NCI-H1417 (cell line): ENCODE measurements at regions not wholly inside any gene's neighbourhood (a gene's known extent, or its start where the extent isn't known, plus 50 kb on each side); places are given as distances from the start of the nearest gene placed in this dataset.
"Not testable (repeated sequence)": the region's sequence is repeated elsewhere in the genome, so short reads cannot be mapped to it uniquely, and the experiment has no call there.

Experiments used
- DNase-seq, 3 experiments: peaks; one replicate each; lab custom pipeline; 2025; lab: John Stamatoyannopoulos, UW

DNA sequence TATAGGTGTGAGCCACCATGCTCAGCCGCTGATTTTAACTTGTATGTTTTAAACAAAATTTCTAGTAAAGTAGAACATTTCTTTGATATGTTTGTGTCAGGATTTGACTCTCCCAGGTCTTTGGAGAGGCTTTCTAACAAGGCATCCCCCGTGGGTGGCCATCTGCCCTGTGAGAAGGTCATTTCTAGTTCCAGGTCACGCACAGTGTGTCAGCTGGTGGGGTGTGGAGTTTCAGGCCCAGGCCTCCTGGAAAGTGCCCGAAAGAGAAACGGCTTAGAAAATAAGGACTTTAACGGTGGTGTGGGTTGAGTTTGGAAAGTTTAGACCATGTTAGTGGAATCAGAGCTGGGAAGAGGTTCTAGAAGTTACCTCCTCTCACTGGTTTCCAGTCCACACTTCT, 61.0 kb downstream of the SPDYE17 start:
- not testable (repeated sequence) for DNase-seq

DNA sequence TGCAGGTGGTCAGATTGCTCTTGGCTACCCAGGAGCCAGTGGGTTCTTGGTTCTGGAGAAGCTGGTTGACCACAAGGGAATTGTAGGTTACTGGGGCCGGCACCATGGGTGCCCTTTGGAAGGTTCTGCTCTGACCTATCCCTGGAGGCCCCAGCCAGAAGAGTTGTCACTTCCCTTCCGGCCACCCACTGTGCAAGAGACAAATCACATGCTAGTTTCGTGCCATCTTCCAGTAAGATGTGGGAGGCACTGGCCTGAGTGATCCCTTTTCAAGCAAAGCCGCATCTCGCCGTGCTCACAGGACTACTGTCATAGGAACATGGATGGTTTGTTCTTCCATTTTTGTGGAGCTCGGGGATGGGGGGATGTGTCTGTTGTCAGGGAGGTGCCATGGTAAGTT, 62.3 kb downstream of the SPDYE17 start:
- DNase-seq: not testable (repeated sequence)

GRCh38 chr7:76965731-76966548, 66.2 kb downstream of the SPDYE17 start:
- not testable (repeated sequence) for DNase-seq

- DNase-seq: not testable (repeated sequence)
Observed at GRCh38 chr7:76964050-76964449, 68.1 kb downstream of the SPDYE17 start.

DNA sequence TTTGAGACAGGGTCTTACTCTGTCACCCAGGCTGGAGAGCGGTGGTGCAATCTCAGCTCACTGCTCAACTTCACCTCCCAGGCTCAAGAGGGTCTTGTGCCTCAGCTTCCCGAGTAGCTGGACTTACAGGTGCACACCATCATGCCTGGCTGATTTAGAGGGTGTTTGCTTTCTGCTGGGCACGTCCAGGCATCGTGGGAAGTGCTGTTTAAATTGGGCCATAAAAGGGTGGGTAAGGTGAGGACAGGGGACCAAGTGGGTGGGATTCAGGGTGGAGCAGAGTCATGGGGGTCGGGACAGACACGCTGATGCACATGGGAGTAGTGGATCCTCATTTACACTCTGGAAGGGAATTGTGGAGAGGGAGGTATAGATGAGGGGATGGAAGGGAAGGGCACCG, 69.1 kb downstream of the SPDYE17 start:
- DNase-seq: not testable (repeated sequence)

DNA sequence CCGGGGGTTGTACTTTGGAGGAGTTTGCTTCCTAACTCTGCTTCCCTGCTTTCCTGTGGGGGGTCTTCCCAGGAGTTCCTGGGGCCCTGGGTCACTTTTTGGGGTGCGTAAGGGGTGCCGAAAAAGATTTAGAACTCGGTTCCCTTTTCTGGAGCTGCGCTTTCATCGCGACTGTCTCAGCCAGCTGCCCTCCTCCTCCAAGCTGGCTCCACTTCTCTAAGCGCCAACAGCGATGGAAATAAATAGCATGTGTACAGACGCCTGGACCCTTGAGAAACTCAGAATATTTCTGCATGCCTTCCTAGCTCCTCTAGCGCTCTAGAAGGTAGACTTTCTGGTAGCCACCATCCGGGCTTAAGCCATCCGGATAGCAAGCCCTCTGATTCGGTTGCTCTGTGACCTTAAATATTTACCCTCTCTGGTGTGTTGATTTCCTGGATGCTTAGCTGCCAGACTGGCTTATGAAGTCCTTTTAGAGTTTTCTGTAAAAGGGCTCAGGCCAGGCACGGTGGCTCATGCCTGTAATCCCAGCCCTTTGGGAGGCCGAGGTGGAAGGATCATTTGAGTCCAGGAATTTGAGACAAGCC, 71.7 kb downstream of the SPDYE17 start:
- DNase-seq: not testable (repeated sequence)

- DNase-seq: not testable (repeated sequence)
Observed at GRCh38 chr7:76959573-76960399, 72.4 kb downstream of the SPDYE17 start.

- not testable (repeated sequence) for DNase-seq
Observed at GRCh38 chr7:76956531-76956930, 75.6 kb downstream of the SPDYE17 start.

GRCh38 chr7:76955124-76955523, 77.0 kb downstream of the SPDYE17 start:
- not testable (repeated sequence) for DNase-seq

GRCh38 chr7:76944603-76945002, 87.6 kb downstream of the SPDYE17 start:
- not testable (repeated sequence) for DNase-seq

- not testable (repeated sequence) for DNase-seq
Observed at GRCh38 chr7:76941809-76942765, 90.1 kb downstream of the SPDYE17 start.

DNA sequence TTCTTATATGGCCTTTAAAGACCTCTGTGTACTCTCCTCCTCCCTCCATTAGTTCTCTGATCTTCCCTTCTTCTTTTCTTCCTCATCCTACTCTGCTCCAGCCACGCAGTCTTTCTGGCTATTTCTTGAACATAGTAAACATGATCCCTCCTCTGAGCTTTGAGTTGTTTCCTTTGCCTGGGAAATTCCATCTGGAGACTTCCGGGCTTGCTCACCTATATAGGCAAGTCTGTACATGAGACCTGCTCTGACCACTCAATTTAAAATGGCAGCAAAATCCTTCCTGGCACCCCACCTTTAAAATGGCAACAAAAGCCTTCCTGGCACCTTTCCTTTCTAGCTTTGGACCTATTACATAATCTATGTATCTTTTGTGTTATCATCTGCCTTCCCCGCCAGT, 94.4 kb downstream of the SPDYE17 start:
- not testable (repeated sequence) for DNase-seq

- DNase-seq: not testable (repeated sequence)
Observed at GRCh38 chr7:76937330-76937729, 94.8 kb downstream of the SPDYE17 start.

- DNase-seq: peak in 2 of 3 experiments; percentile 36 to 67
Observed at GRCh38 chr7:76936346-76936745, 95.8 kb downstream of the SPDYE17 start.

DNA sequence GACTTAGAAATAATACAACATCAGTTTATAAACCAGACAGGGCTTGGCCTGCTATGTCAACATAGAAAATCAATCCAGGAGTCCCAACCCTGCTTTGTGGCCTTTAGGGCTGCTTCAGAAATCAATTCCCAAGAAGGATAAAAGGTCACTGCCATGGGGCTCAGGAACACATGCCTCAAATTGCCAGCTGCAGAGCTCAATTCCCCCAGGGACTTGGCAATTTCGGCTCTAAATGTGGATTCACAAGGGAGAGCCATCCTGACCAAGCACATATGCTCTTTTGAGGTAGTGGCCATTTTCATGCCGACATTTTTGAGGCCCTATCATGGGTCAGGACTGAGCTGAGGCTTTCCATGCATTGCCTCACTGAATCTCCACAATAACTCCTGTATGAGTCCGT, 97.5 kb downstream of the SPDYE17 start:
- DNase-seq: not testable (repeated sequence)

DNA sequence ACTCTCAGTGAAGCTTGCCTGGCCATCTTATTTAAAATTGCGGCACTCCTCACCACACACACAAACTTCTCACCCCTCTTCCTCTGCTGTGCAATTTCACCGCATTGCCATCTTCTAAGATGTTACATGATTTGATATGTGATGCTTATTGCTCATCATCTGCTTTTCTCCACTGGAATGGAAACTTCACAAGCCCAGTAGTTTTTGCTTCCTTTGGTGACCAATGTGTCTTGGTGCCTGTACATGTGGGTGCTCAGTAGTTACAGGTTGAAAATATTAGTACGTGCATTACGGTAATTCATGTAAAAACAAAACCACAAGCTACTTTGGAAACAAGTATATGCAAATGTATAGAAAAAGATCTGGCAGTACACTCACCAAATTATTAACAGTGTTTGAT, 99.2 kb downstream of the SPDYE17 start:
- not testable (repeated sequence) for DNase-seq

GRCh38 chr7:76931441-76931840, 100.7 kb downstream of the SPDYE17 start:
- not testable (repeated sequence) for DNase-seq

DNA sequence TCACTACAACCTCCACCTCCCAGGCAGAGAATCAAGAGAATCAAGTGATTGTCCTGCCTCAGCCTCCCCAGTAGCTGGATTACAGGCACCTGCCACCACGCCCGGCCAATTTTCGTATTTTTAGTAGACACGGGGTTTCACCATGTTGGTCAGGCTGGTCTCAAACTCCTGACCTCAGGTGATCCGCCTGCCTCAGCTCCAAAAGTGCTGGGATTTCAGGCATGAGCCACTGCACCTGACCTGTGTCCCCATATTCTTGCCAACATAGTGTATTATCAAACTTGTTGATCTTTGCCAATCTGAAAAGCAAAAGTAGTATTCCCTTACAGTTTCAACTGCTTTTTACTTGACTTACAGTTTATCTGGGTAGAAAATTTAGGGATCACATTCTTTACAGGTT, 101.7 kb downstream of the SPDYE17 start:
- DNase-seq: not testable (repeated sequence)

DNA sequence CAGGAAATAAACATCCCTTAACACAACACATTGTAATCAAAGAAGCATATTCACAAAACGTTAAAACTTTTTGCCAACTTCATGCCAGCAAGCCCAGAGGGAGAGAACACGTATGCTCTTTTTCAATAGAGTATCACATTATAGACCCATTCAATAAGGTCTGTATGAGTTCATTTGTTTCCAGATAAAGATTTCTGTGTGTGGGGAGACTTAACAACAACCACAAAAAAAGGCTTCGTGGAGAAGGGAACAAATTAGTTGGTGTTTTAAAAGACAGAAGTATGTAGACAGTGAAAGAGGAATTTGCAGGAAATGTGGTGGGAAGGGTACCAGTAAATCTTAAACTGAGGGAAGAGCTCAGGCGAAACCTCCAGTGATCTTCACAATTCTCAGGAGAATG, 103.4 kb downstream of the SPDYE17 start:
- DNase-seq: not testable (repeated sequence)

GRCh38 chr7:76927741-76928393, 104.3 kb downstream of the SPDYE17 start:
- not testable (repeated sequence) for DNase-seq

- not testable (repeated sequence) for DNase-seq
Observed at GRCh38 chr7:76926416-76926815, 105.7 kb downstream of the SPDYE17 start.
